KG1 (cell line): ENCODE measurements at regions not wholly inside any gene's neighbourhood (a gene's known extent, or its start where the extent isn't known, plus 50 kb on each side); places are given as distances from the start of the nearest gene placed in this dataset.

Source experiments
- DNase-seq: peaks from one replicate; lab custom pipeline; 2025; lab: John Stamatoyannopoulos, UW

DNA sequence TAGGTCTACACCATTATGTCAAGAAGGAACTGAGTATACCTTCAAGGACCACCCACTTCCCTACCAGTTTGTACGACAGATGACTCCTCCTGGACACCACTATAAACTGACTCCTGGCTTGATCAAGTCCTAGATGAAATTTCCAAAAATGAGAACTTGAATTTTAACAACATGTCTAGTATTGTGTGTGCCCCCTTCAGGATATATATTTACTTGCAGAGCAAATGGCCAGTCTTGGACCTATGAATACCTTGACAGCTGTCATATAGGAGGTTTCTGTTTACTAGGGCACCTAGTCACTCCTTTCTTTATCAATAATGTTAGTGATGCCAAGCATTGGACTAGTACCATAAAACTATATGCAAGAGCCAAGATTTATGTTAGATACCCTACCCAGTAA lies 94.1 kb upstream of the TMEM26 start:
- no peak for DNase-seq

DNA sequence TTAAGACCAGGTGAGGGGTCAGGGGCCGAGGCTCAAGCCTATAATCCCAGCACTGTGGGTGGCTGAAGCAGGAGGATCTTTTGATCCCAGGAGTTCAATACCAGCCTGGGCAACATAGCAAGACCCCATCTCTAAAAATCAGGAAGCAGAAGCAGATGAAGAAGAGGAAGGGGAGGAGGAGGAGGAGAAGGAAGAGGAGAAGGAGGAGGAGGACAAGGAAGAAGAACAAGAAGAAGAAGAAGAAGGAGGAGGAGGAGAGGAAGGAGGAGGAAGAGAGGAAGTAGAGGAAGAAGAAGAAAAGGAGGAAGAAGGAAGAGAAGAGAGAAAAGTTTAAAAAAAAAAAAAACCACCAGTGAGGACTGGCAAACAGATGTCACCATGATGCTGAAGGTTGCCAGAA lies 92.0 kb upstream of the TMEM26 start:
- DNase-seq: no peak

DNA sequence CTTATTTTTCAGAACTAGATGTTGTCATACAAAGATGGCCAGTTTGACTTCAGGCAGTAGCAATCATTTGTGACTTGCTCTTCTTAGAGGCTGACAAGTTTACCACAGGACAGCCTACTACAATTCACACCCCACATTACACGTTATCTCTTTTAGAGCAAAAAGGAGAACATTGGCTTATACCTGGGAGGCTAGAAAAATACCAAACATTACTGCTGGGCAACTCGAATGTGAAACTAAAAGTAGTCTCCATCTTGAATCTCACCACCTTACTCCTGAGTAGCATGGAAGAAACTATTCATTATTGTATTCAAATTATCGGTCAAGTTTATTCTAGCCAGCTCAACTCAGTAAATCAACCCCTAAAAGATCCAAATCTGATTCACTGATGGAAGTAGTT lies 90.7 kb upstream of the TMEM26 start:
- no peak for DNase-seq

DNA sequence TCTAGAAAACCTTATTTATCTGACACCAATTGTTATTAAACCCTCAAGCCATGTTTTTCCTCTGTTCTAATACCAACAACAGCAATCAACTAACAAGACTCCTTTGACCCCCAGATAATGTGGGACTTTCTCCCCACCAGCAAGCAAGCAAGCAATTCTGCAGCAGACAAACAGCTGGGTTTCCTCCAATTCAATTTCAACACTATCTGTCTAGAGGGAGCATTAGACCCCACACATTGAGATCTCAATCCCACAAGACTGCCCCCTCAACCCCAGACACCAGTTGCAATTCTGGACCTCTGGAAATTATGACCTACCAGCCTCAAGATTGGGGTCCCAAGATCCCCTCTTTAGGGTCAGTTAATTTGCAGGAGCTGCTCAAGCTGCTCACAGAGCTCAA lies 89.4 kb upstream of the TMEM26 start:
- no peak for DNase-seq

DNA sequence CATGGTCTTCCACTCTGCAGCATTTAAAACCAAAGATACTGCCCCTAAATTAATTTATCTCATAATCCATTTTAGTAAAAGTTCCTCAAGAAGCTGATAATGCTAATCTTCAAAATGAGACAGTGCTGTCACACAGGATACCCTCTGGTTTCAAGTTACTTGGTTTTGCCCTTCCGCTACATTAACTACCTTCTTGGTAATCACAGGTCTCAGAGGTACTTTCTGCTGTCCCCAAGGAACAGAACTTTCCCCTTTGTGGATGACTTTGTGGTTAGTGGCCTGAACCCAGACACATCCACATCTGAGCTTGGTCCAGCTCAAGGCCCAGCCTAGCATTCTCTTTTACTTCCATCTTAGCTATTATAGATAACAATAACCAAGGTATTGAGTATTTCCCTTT lies 88.8 kb upstream of the TMEM26 start:
- DNase-seq: no peak

DNA sequence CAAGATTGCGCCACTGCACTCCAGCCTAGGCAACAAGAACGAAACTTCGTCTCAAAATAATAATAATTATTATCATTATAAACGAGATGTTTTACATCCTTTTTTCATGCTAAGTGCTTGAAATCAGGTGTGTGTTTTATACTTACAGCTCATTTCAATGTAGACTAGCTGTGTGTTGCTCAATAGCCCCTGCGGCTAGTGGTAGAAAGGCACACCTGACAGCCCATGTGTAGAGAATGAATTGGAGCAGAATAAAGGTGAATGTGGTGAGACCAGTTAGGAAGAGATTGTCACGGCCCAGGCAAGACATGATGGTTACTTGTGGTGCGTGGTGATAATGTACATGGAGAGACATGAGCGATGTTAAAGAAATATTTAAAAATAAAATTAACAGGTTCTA lies 86.7 kb upstream of the TMEM26 start:
- no peak for DNase-seq

DNA sequence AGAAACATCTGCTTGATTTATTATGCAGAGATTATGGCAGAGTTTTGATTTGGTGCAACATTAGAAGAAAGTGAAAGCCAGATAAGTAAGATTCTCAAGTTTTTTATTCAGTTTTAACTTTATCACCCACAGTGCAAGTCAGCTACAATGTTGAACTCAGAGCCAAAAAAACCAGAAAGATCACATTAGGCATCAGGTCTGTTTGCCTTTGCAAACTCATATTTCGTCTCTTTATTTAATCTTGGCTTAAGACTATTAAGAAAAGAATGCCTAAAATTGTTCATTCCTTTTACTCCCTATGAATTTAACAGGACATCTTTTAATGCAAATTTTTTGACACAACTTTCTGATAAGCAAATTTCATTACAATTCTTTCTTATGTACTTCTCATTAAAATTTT lies 76.0 kb upstream of the TMEM26 start:
- no peak for DNase-seq

DNA sequence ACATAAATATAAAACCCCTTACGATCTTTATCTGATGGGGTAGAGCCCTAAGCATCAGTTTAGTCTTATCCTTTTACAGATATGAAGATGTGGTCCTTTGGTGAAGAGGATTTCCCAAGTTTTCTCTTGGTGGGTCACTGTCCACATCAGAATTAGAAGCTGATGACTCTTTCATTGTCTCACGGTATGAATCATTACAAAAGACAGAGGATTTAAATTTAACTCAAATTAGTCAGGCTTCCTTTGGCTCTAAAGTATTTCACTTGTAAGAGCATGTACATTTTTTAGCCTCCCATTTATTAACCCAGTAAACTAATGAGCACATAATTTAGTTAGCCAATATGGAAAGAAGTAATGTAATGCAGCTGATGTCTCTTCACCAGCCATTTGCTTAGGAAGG lies 49.9 kb upstream of the TMEM26 start:
- DNase-seq: no peak
